Smooth muscle cell of the brain vasculature (primary cell): ENCODE measurements at regions not wholly inside any gene's neighbourhood (a gene's known extent, or its start where the extent isn't known, plus 50 kb on each side); places are given as distances from the start of the nearest gene placed in this dataset.
A peak's percentile ranks its signal among the peaks of the same experiment; 100 is the strongest.

Experiments
- DNase-seq: peaks from one replicate; pipeline ENCODE4 v3.0.0-alpha.2; 2012; ENCODE audit warnings: low read depth, low spot score

GRCh38 chr6:6781172-6781872, 192.8 kb downstream of the LY86 start:
- peak; percentile 52 for DNase-seq

- DNase-seq, result no peak
Observed at GRCh38 chr6:6781873-6782227, 193.3 kb downstream of the LY86 start.

GRCh38 chr6:6783721-6784120, 195.2 kb downstream of the LY86 start:
- DNase-seq, result no peak

GRCh38 chr6:6784514-6785162, 196.1 kb downstream of the LY86 start:
- no peak for DNase-seq

GRCh38 chr6:6785163-6785521, 196.6 kb downstream of the LY86 start:
- DNase-seq, result no peak

- no peak for DNase-seq
Observed at GRCh38 chr6:6788394-6789032, 200.0 kb downstream of the LY86 start.

GRCh38 chr6:6790393-6790792, 201.9 kb downstream of the LY86 start:
- no peak for DNase-seq

- DNase-seq, result no peak
Observed at GRCh38 chr6:6790891-6791290, 202.4 kb downstream of the LY86 start.

GRCh38 chr6:6793388-6794250, 205.1 kb downstream of the LY86 start:
- no peak for DNase-seq

- no peak for DNase-seq
Observed at GRCh38 chr6:6795393-6795792, 206.9 kb downstream of the LY86 start.

- no peak for DNase-seq
Observed at GRCh38 chr6:6796818-6797217, 208.3 kb downstream of the LY86 start.

- no peak for DNase-seq
Observed at GRCh38 chr6:6798448-6798860, 209.9 kb downstream of the LY86 start.

- no peak for DNase-seq
Observed at GRCh38 chr6:6801005-6801335, 212.4 kb downstream of the LY86 start.

GRCh38 chr6:6801635-6802218, 213.2 kb downstream of the LY86 start:
- DNase-seq, result no peak

GRCh38 chr6:6803180-6803977, 214.9 kb downstream of the LY86 start:
- DNase-seq, result no peak

GRCh38 chr6:6804843-6805615, 216.5 kb downstream of the LY86 start:
- no peak for DNase-seq

- DNase-seq, result no peak
Observed at GRCh38 chr6:6806844-6807518, 218.5 kb downstream of the LY86 start.

- no peak for DNase-seq
Observed at GRCh38 chr6:6808343-6808742, 219.8 kb downstream of the LY86 start.

- no peak for DNase-seq
Observed at GRCh38 chr6:6808915-6809314, 220.4 kb downstream of the LY86 start.

GRCh38 chr6:6810727-6811126, 222.2 kb downstream of the LY86 start:
- DNase-seq, result no peak
